KMS-11 (cell line): ENCODE measurements at regions not wholly inside any gene's neighbourhood (a gene's known extent, or its start where the extent isn't known, plus 50 kb on each side); places are given as distances from the start of the nearest gene placed in this dataset.

ENCODE experiments used
- H2AFZ ChIP-seq: fragments of 200-600 bp; sonication (generic); 2 replicates; pipeline ENCODE4 v1.6.1; 2016; ENCODE audit warnings: antibody characterized with exemption, mixed run types, low read depth
- H3K27ac ChIP-seq: fragments of 200-600 bp; sonication (generic); 2 replicates; pipeline ENCODE4 v1.6.1; 2016; ENCODE audit warnings: mild to moderate bottlenecking, mixed run types
- H3K27me3 ChIP-seq: fragments of 200-600 bp; sonication (generic); 2 replicates; pipeline ENCODE4 v1.6.1; 2017; ENCODE audit warnings: mild to moderate bottlenecking, low read depth, mixed run types, moderate library complexity; ENCODE audit not compliant: insufficient read depth
- H3K36me3 ChIP-seq: fragments of 200-600 bp; sonication (generic); 2 replicates; pipeline ENCODE4 v1.6.1; 2017; ENCODE audit warnings: mild to moderate bottlenecking, mixed run types; ENCODE audit not compliant: insufficient read depth
- H3K4me1 ChIP-seq: fragments of 200-600 bp; sonication (generic); 2 replicates; pipeline ENCODE4 v1.6.1; 2016; ENCODE audit warnings: mild to moderate bottlenecking, low read depth, mixed run types; ENCODE audit not compliant: poor library complexity, severe bottlenecking
- H3K4me2 ChIP-seq: fragments of 200-600 bp; sonication (generic); 2 replicates; pipeline ENCODE4 v1.7.0; 2016; ENCODE audit warnings: mild to moderate bottlenecking, mixed run types
- H3K4me3 ChIP-seq: fragments of 200-600 bp; sonication (generic); IDR thresholded peaks from 2 replicates; pipeline ENCODE4 v1.6.1; 2017; ENCODE audit warnings: low read depth, low read length, mixed read lengths; ENCODE audit not compliant: insufficient read depth
- H3K79me2 ChIP-seq: fragments of 200-600 bp; sonication (generic); 2 replicates; pipeline ENCODE4 v1.6.1; 2016; ENCODE audit warnings: low read depth, mixed run types; ENCODE audit not compliant: insufficient read depth
- H3K9ac ChIP-seq: fragments of 200-600 bp; sonication (generic); 2 replicates; pipeline ENCODE4 v1.6.1; 2016; ENCODE audit warnings: mild to moderate bottlenecking, mixed run types
- H4K20me1 ChIP-seq: fragments of 200-600 bp; sonication (generic); 2 replicates; pipeline ENCODE4 v1.6.1; 2016; ENCODE audit warnings: mild to moderate bottlenecking, mixed run types; ENCODE audit not compliant: insufficient read depth
- TF ChIP-seq, protein P1 (sequence below): fragments of 200-600 bp; sonication (generic); conservative IDR thresholded peaks from 2 replicates; pipeline ENCODE4 v1.6.1; 2017; ENCODE audit warnings: low read depth, mild to moderate bottlenecking, antibody characterized with exemption, low read length, moderate library complexity, mixed read lengths

DNA sequence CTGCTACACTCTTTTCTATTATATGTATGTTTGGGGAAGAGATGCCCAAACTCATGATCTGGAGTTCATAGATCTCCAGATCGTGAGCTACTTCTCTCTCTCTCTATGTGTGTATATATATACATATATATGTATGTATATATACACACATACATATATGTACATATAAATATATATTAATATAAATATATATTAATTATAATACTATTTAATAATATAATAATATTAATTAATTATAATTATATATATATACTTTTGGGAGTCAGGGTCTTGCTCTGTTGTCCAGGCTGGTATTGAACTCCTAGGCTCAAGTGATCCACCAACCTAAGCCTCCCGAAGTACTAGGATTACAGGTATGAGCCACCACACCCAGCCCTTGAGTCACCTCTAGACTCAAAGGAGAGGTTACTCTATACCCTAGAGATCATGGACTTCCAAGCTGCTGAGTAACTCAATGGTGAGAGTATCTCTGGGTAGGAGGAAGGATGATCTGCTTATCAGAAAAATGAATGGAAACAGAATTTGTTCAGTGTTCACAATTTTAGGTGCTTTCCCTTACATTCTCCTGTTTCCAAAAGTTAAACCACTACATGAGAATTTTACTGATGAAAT is 463.5 kb upstream of the TRIB2 start:
- no peaks in the 10 kb centered on the region for H3K79me2 ChIP-seq
- H3K4me3 ChIP-seq, result no peak overlapping the region
- H4K20me1 ChIP-seq, result no peaks in the 10 kb centered on the region
- H3K4me2 ChIP-seq, result no peak overlapping the region
- no peaks in the 10 kb centered on the region for H3K27me3 ChIP-seq
- H3K9ac ChIP-seq, result no peak overlapping the region
- no peak overlapping the region for H3K27ac ChIP-seq
- TF ChIP-seq, protein P1, sequence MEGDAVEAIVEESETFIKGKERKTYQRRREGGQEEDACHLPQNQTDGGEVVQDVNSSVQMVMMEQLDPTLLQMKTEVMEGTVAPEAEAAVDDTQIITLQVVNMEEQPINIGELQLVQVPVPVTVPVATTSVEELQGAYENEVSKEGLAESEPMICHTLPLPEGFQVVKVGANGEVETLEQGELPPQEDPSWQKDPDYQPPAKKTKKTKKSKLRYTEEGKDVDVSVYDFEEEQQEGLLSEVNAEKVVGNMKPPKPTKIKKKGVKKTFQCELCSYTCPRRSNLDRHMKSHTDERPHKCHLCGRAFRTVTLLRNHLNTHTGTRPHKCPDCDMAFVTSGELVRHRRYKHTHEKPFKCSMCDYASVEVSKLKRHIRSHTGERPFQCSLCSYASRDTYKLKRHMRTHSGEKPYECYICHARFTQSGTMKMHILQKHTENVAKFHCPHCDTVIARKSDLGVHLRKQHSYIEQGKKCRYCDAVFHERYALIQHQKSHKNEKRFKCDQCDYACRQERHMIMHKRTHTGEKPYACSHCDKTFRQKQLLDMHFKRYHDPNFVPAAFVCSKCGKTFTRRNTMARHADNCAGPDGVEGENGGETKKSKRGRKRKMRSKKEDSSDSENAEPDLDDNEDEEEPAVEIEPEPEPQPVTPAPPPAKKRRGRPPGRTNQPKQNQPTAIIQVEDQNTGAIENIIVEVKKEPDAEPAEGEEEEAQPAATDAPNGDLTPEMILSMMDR, result no peak
- H2AFZ ChIP-seq, result no peak overlapping the region
- no peaks in the 10 kb centered on the region for H3K36me3 ChIP-seq
- no peaks in the 10 kb centered on the region for H3K4me1 ChIP-seq

DNA sequence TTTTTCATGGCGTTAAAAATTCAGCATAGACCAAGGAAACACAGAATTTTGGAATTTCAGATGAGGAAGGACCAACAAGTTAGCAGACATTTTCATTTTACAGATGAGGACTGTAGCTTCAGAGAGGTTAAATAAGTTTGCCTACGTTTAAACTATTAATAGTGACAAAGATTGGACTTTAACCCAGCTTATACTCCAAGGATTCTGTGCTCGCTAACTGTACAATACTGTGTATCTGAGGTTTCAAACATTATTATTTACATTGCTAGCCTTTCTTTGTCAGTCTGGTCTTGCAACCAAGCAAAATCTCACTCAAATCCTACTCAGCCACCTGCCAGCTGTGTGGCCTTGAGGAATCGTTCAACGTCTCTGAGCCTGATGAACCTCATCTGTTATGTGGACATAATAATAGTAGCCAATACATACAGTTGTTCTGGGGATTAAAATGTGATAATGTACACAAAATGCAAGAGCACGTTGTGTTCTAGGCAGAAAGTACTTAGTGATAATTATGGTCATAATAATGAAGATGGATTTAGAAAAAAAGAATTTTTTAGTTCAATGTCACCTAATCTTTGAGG is 462.4 kb upstream of the TRIB2 start:
- H3K4me1 ChIP-seq, result no peaks in the 10 kb centered on the region
- TF ChIP-seq, protein P1, result no peak
- H3K27me3 ChIP-seq, result no peaks in the 10 kb centered on the region
- no peak overlapping the region for H2AFZ ChIP-seq
- H3K4me3 ChIP-seq, result no peak overlapping the region
- no peak overlapping the region for H3K9ac ChIP-seq
- H3K36me3 ChIP-seq, result no peaks in the 10 kb centered on the region
- no peaks in the 10 kb centered on the region for H4K20me1 ChIP-seq
- no peak overlapping the region for H3K27ac ChIP-seq
- no peaks in the 10 kb centered on the region for H3K79me2 ChIP-seq
- no peak overlapping the region for H3K4me2 ChIP-seq

DNA sequence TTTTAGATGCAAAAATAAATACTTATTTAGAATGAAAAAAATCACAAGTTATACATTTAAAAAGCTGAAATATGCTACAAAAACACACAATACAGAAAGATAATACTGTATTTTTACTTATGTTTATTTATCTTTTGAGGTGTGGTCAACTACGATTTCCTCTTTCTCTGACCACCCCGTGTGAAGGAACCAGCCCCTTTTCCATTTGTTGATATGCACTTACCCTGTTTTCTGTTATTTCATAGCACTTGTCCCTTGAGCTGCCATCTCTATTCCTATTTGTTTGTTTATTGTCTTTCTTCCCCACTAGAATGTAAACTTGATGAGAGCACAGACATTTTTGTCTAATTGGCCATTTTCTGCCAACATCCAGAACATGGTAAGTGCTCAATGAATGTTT is 460.5 kb upstream of the TRIB2 start:
- Histone ChIP-seq H3K4me3 (no peak overlapping the region), H3K27ac (no peak overlapping the region), H3K36me3 (no peaks in the 10 kb centered on the region), H3K4me2 (no peak overlapping the region), H3K4me1 (no peaks in the 10 kb centered on the region), H4K20me1 (no peaks in the 10 kb centered on the region), H2AFZ (no peak overlapping the region), H3K27me3 (no peaks in the 10 kb centered on the region), H3K9ac (no peak overlapping the region), H3K79me2 (no peaks in the 10 kb centered on the region)
- TF ChIP-seq, protein P1, result no peak

DNA sequence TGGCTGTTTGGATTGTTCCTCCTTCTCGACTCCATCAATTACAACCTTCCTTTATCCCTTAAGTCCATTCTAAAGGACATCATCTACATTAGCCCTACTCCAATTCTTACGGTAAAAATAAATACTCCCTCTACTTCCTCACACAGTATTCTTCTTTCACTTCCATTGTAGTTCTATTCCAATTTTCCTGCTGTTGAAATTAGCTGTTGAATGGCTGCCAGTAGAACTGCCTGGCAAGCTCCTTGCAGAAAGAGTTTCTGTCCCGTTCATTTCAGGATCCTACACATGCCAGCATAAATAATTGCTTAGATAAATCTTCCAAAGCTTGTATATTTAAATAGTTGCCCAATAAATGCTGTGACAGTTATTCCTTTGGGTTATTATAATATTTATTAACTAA is 459.3 kb upstream of the TRIB2 start:
- no peaks in the 10 kb centered on the region for H4K20me1 ChIP-seq
- H3K27ac ChIP-seq, result no peak overlapping the region
- H3K27me3 ChIP-seq, result no peaks in the 10 kb centered on the region
- no peaks in the 10 kb centered on the region for H3K79me2 ChIP-seq
- H3K4me2 ChIP-seq, result no peak overlapping the region
- TF ChIP-seq, protein P1, result no peak
- peaks cover 12% of the 10 kb centered on the region for H3K4me1 ChIP-seq
- H3K9ac ChIP-seq, result no peak overlapping the region
- no peaks in the 10 kb centered on the region for H3K36me3 ChIP-seq
- no peak overlapping the region for H3K4me3 ChIP-seq
- H2AFZ ChIP-seq, result no peak overlapping the region
